ENCODE measurements at regions not wholly inside any gene's neighbourhood (a gene's known extent, or its start where the extent isn't known, plus 50 kb on each side); places are given as distances from the start of the nearest gene placed in this dataset.
A peak's percentile ranks its signal among the peaks of the same experiment; 100 is the strongest.

DNA sequence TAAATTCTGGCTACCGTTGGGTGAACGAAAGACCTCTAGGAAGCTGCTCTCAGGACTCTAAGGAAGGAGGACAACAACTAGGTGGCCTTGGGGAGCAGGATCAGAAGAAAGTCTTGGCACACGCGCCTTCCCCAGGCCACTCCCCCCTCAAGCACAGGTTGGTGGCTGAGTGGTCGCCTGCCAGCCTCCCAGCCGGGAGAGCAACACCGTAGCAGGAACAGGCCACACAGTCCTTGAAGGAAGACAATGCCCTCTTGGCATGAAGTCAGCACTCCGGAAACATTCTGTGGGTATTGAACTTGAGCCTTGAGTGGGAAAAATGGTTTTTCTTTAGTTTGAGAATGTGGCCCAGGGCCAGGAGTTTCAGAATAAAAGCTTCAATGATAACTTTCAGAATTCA, 87.4 kb upstream of the AGAP1 start:
- Histone ChIP-seq H3K9me3 (no peaks in the 10 kb centered on the region), H3K4me1 (no peaks in the 10 kb centered on the region), H3K27me3 (no peaks in the 10 kb centered on the region), H3K36me3 (no peaks in the 10 kb centered on the region), H3K27ac (peak overlapping the region; percentile 73 to 76), H3K4me3 (no peak overlapping the region)
- DNase-seq (ENCODE audit: low spot score in 2 of 2): peak in 1 of 2 donors; percentile 72
- intact Hi-C loops (cut with DNase I; ENCODE audit: low total_unique reads): no loop called here
- TF ChIP-seq POLR2A (IDR thresholded peaks at IDR 0.05) (no peak), POLR2AphosphoS5 (IDR thresholded peaks at IDR 0.05) (no peak)
- TF ChIP-seq, protein P1, sequence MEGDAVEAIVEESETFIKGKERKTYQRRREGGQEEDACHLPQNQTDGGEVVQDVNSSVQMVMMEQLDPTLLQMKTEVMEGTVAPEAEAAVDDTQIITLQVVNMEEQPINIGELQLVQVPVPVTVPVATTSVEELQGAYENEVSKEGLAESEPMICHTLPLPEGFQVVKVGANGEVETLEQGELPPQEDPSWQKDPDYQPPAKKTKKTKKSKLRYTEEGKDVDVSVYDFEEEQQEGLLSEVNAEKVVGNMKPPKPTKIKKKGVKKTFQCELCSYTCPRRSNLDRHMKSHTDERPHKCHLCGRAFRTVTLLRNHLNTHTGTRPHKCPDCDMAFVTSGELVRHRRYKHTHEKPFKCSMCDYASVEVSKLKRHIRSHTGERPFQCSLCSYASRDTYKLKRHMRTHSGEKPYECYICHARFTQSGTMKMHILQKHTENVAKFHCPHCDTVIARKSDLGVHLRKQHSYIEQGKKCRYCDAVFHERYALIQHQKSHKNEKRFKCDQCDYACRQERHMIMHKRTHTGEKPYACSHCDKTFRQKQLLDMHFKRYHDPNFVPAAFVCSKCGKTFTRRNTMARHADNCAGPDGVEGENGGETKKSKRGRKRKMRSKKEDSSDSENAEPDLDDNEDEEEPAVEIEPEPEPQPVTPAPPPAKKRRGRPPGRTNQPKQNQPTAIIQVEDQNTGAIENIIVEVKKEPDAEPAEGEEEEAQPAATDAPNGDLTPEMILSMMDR (IDR thresholded peaks at IDR 0.05): no peak

- Histone ChIP-seq H3K9me3 (no peaks in the 10 kb centered on the region), H3K4me1 (no peaks in the 10 kb centered on the region), H3K36me3 (no peaks in the 10 kb centered on the region), H3K27ac (peak overlapping the region in 1 of 2 donors; percentile 48), H3K27me3 (no peaks in the 10 kb centered on the region), H3K4me3 (no peak overlapping the region)
- DNase-seq (ENCODE audit: low spot score in 2 of 2): no peak
- no peak for TF ChIP-seq POLR2AphosphoS5 (IDR thresholded peaks at IDR 0.05)
- TF ChIP-seq, protein P1 (IDR thresholded peaks at IDR 0.05): no peak
- TF ChIP-seq POLR2A (IDR thresholded peaks at IDR 0.05): no peak
- intact Hi-C loops (cut with DNase I; ENCODE audit: low total_unique reads): no loop called here
Measured at GRCh38 chr2:235411905-235412485, 81.8 kb upstream of the AGAP1 start.

- Histone ChIP-seq H3K27me3 (no peaks in the 10 kb centered on the region), H3K27ac (peak overlapping the region in 1 of 2 donors; percentile 48), H3K4me1 (no peaks in the 10 kb centered on the region), H3K4me3 (no peak overlapping the region), H3K9me3 (no peaks in the 10 kb centered on the region), H3K36me3 (no peaks in the 10 kb centered on the region)
- peak in 1 of 2 donors; percentile 35 for DNase-seq (ENCODE audit: low spot score in 2 of 2)
- no peak for TF ChIP-seq POLR2AphosphoS5 (IDR thresholded peaks at IDR 0.05)
- TF ChIP-seq, protein P1 (IDR thresholded peaks at IDR 0.05): no peak
- TF ChIP-seq POLR2A (IDR thresholded peaks at IDR 0.05): no peak
- intact Hi-C loops (cut with DNase I; ENCODE audit: low total_unique reads): no loop called here
Measured at GRCh38 chr2:235413064-235413463, 80.8 kb upstream of the AGAP1 start.

- Histone ChIP-seq H3K27ac (peak overlapping the region in 1 of 2 donors; percentile 21), H3K36me3 (no peaks in the 10 kb centered on the region), H3K4me1 (no peaks in the 10 kb centered on the region), H3K9me3 (no peaks in the 10 kb centered on the region), H3K4me3 (no peak overlapping the region), H3K27me3 (no peaks in the 10 kb centered on the region)
- intact Hi-C loops (cut with DNase I; ENCODE audit: low total_unique reads): no loop called here
- no peak for TF ChIP-seq POLR2A (IDR thresholded peaks at IDR 0.05)
- no peak for DNase-seq (ENCODE audit: low spot score in 2 of 2)
Measured at GRCh38 chr2:235414422-235414821, 79.4 kb upstream of the AGAP1 start.

GRCh38 chr2:235416858-235417499, 76.9 kb upstream of the AGAP1 start:
- Histone ChIP-seq H3K27ac (peak overlapping the region; percentile 46 to 48), H3K9me3 (no peaks in the 10 kb centered on the region), H3K27me3 (no peaks in the 10 kb centered on the region), H3K4me3 (no peak overlapping the region), H3K36me3 (no peaks in the 10 kb centered on the region), H3K4me1 (no peaks in the 10 kb centered on the region)
- intact Hi-C loops (cut with DNase I; ENCODE audit: low total_unique reads): no loop called here
- no peak for DNase-seq (ENCODE audit: low spot score in 2 of 2)
- TF ChIP-seq POLR2AphosphoS5 (IDR thresholded peaks at IDR 0.05): no peak

DNA sequence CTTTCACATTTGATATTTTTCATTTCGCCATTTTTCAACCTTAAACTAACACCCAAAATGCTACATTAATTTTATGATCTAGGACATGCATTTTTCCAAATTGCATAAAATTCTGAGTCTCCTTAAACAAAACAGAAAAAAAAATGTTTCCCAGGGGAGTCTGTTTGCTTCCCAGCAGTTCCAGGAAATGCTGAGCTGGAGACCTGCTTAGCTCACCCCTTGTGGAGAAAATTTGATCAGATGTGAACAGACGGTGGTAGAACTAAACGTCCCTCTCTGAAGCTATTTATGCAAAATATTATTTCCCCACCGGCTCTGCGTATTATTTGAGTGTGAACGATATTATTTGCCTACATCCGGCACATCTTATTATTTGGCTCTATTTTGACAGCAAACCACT, 74.9 kb upstream of the AGAP1 start:
- intact Hi-C loops (cut with DNase I; ENCODE audit: low total_unique reads): no loop called here
- H3K36me3 ChIP-seq: no peaks in the 10 kb centered on the region
- DNase-seq (ENCODE audit: low spot score in 2 of 2): no peak
- no peaks in the 10 kb centered on the region for H3K4me1 ChIP-seq
- TF ChIP-seq, protein P1 (IDR thresholded peaks at IDR 0.05): no peak
- no peak for TF ChIP-seq POLR2AphosphoS5 (IDR thresholded peaks at IDR 0.05)
- no peak for TF ChIP-seq POLR2A (IDR thresholded peaks at IDR 0.05)
- H3K27me3 ChIP-seq: no peaks in the 10 kb centered on the region
- no peak overlapping the region for H3K27ac ChIP-seq
- peaks cover 0 to 5% of the 10 kb centered on the region in 2 donors for H3K9me3 ChIP-seq
- H3K4me3 ChIP-seq: no peak overlapping the region

All from breast epithelium (tissue), 4 donors.